Loucy (cell line): ENCODE measurements at regions not wholly inside any gene's neighbourhood (a gene's known extent, or its start where the extent isn't known, plus 50 kb on each side); places are given as distances from the start of the nearest gene placed in this dataset.

Experiments
- H2AFZ ChIP-seq: fragments of 200-600 bp; sonication (generic); 2 replicates; pipeline ENCODE4 v1.6.0; 2016; ENCODE audit warnings: antibody characterized with exemption, mild to moderate bottlenecking, low read length, moderate library complexity
- H3F3A ChIP-seq: fragments of 200-600 bp; 2 replicates; pipeline ENCODE4 v1.6.0; 2016; ENCODE audit warnings: antibody characterized with exemption, low read depth, mild to moderate bottlenecking
- H3K27me3 ChIP-seq: fragments of 200-600 bp; sonication (generic); 2 replicates; pipeline ENCODE4 v1.6.1; 2014; ENCODE audit warnings: low read length, mild to moderate bottlenecking; ENCODE audit not compliant: insufficient read depth, poor library complexity, severe bottlenecking
- H3K36me3 ChIP-seq: fragments of 200-600 bp; sonication (generic); 2 replicates; pipeline ENCODE4 v1.6.1; 2016; ENCODE audit warnings: low read length; ENCODE audit not compliant: insufficient read depth
- H3K4me1 ChIP-seq: fragments of 200-600 bp; sonication (generic); 2 replicates; pipeline ENCODE4 v1.5.1; 2014; ENCODE audit warnings: low read length, mild to moderate bottlenecking; ENCODE audit not compliant: insufficient read depth, poor library complexity, severe bottlenecking
- H3K4me2 ChIP-seq: fragments of 200-600 bp; sonication (generic); 2 replicates; pipeline ENCODE4 v1.6.0; 2014; ENCODE audit warnings: antibody characterized with exemption, low read length, low read depth, mild to moderate bottlenecking; ENCODE audit not compliant: poor library complexity, severe bottlenecking
- H3K4me3 ChIP-seq: fragments of 200-600 bp; sonication (generic); 2 replicates; pipeline ENCODE4 v1.5.1; 2014; ENCODE audit warnings: low read length, mild to moderate bottlenecking, mixed read lengths; ENCODE audit not compliant: poor library complexity, severe bottlenecking
- H3K79me2 ChIP-seq: fragments of 200-600 bp; sonication (generic); 2 replicates; pipeline ENCODE4 v1.6.1; 2014; ENCODE audit warnings: low read length; ENCODE audit not compliant: insufficient read depth
- H3K9ac ChIP-seq: fragments of 200-600 bp; sonication (generic); 2 replicates; pipeline ENCODE4 v1.6.0; 2014; ENCODE audit warnings: mild to moderate bottlenecking, low read depth, low read length, moderate library complexity; ENCODE audit not compliant: poor library complexity, severe bottlenecking
- H3K9me2 ChIP-seq: fragments of 200-600 bp; sonication (generic); replicated peaks from 2 replicates; pipeline ENCODE4 v1.6.1; 2016; ENCODE audit warnings: low read depth, low read length, mixed read lengths
- H3K9me3 ChIP-seq: fragments of 200-600 bp; sonication (generic); 2 replicates; pipeline ENCODE4 v1.6.1; 2014; ENCODE audit warnings: mild to moderate bottlenecking, antibody characterized with exemption, low read length, low read depth; ENCODE audit not compliant: insufficient read depth
- H4K20me1 ChIP-seq: fragments of 200-600 bp; sonication (generic); 2 replicates; pipeline ENCODE4 v1.6.0; 2014; ENCODE audit warnings: antibody characterized with exemption, low read length, mild to moderate bottlenecking; ENCODE audit not compliant: insufficient read depth, poor library complexity, severe bottlenecking
- EZH2phosphoT487 ChIP-seq: fragments of 200-600 bp; IDR thresholded peaks from 2 replicates; pipeline ENCODE4 v1.6.1; 2018; ENCODE audit warnings: antibody characterized with exemption, mild to moderate bottlenecking, moderate library complexity, borderline replicate concordance
- TF ChIP-seq, protein P1 (sequence below): fragments of 200-600 bp; sonication (generic); conservative IDR thresholded peaks from 2 replicates; pipeline ENCODE4 v1.5.1; 2014; ENCODE audit warnings: mild to moderate bottlenecking, antibody characterized with exemption, low read length

DNA sequence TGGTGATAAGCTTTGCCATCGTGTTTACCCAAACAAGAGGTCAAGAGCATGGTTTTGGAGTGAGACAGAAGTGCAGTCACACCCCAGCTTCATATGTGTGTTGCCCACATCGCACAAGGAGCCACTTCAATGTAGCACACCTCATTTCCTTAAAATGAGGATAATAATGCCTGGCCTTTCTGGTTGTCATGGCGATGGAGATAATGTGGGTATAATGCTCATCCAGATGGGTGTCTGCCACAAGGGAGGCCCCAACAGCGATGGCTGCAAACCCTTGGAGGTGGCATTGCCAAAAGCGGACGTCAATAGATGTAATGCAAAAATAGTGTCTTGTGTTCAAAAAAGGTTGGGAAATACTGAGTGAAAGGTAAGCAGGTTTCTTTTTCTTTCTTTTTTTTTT, 83.1 kb upstream of the AJAP1 start:
- no peak overlapping the region for H3K4me2 ChIP-seq
- no peak overlapping the region for H3K9ac ChIP-seq
- H3K9me3 ChIP-seq, result no peaks in the 10 kb centered on the region; the same call in 1 of the 2 replicates
- H3F3A ChIP-seq, result no peaks in the 10 kb centered on the region
- no peaks in the 10 kb centered on the region for H3K79me2 ChIP-seq
- TF ChIP-seq EZH2phosphoT487, result no peak
- TF ChIP-seq, protein P1, sequence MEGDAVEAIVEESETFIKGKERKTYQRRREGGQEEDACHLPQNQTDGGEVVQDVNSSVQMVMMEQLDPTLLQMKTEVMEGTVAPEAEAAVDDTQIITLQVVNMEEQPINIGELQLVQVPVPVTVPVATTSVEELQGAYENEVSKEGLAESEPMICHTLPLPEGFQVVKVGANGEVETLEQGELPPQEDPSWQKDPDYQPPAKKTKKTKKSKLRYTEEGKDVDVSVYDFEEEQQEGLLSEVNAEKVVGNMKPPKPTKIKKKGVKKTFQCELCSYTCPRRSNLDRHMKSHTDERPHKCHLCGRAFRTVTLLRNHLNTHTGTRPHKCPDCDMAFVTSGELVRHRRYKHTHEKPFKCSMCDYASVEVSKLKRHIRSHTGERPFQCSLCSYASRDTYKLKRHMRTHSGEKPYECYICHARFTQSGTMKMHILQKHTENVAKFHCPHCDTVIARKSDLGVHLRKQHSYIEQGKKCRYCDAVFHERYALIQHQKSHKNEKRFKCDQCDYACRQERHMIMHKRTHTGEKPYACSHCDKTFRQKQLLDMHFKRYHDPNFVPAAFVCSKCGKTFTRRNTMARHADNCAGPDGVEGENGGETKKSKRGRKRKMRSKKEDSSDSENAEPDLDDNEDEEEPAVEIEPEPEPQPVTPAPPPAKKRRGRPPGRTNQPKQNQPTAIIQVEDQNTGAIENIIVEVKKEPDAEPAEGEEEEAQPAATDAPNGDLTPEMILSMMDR, result no peak
- H3K4me1 ChIP-seq, result no peaks in the 10 kb centered on the region
- H3K36me3 ChIP-seq, result no peaks in the 10 kb centered on the region
- no peaks in the 10 kb centered on the region for H3K9me2 ChIP-seq
- H3K4me3 ChIP-seq, result no peak overlapping the region
- no peaks in the 10 kb centered on the region for H4K20me1 ChIP-seq
- H3K27me3 ChIP-seq, result no peaks in the 10 kb centered on the region
- no peak overlapping the region for H2AFZ ChIP-seq

GRCh38 chr1:4573526-4573925, 80.9 kb upstream of the AJAP1 start:
- H3K4me3 ChIP-seq, result no peak overlapping the region
- H3K36me3 ChIP-seq, result no peaks in the 10 kb centered on the region
- no peaks in the 10 kb centered on the region for H3K27me3 ChIP-seq
- no peak overlapping the region for H2AFZ ChIP-seq
- H3K9me2 ChIP-seq, result no peaks in the 10 kb centered on the region
- H3K9ac ChIP-seq, result no peak overlapping the region
- TF ChIP-seq, protein P1, result no peak
- TF ChIP-seq EZH2phosphoT487, result no peak
- no peaks in the 10 kb centered on the region for H3K4me1 ChIP-seq
- no peaks in the 10 kb centered on the region; the same call in 1 of the 2 replicates for H3K9me3 ChIP-seq
- no peaks in the 10 kb centered on the region for H4K20me1 ChIP-seq
- no peaks in the 10 kb centered on the region for H3K79me2 ChIP-seq
- no peak overlapping the region for H3K4me2 ChIP-seq
- no peaks in the 10 kb centered on the region for H3F3A ChIP-seq

DNA sequence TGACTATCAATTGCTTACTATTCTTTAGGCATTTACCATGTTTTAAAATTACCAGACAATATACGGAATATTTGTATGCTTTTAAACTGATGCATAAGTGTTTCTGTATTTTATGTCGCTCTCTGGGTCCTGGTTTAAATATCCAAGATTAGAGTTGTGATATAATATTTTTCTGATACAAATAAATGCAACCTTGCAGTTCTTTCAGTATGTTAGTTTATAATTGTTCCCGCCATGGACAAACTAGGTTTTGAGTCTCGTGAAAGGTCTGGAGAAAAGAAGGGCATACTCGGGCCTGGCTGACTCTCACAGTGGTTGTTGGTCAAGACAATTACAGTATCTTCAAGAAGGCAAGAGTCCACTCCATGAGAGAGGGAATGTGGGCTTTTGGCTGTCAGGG, 72.6 kb upstream of the AJAP1 start:
- H3K4me3 ChIP-seq, result no peak overlapping the region
- H3K79me2 ChIP-seq, result no peaks in the 10 kb centered on the region
- no peak overlapping the region for H3K9ac ChIP-seq
- no peaks in the 10 kb centered on the region for H3K27me3 ChIP-seq
- H3K36me3 ChIP-seq, result no peaks in the 10 kb centered on the region
- H3K9me2 ChIP-seq, result no peaks in the 10 kb centered on the region
- H2AFZ ChIP-seq, result no peak overlapping the region
- no peak for TF ChIP-seq EZH2phosphoT487
- TF ChIP-seq, protein P1, result no peak
- H4K20me1 ChIP-seq, result no peaks in the 10 kb centered on the region
- H3F3A ChIP-seq, result no peaks in the 10 kb centered on the region
- no peak overlapping the region for H3K4me2 ChIP-seq
- no peaks in the 10 kb centered on the region for H3K4me1 ChIP-seq
- H3K9me3 ChIP-seq, result peaks cover 14% of the 10 kb centered on the region; the same call in 1 of the 2 replicates
